ENCODE measurements at regions not wholly inside any gene's neighbourhood (a gene's known extent, or its start where the extent isn't known, plus 50 kb on each side); places are given as distances from the start of the nearest gene placed in this dataset.

GRCh38 chr11:127376301-127376700, 375.7 kb upstream of the KIRREL3 start:
- H3K27ac Mint-ChIP-seq = no peak overlapping the region

DNA sequence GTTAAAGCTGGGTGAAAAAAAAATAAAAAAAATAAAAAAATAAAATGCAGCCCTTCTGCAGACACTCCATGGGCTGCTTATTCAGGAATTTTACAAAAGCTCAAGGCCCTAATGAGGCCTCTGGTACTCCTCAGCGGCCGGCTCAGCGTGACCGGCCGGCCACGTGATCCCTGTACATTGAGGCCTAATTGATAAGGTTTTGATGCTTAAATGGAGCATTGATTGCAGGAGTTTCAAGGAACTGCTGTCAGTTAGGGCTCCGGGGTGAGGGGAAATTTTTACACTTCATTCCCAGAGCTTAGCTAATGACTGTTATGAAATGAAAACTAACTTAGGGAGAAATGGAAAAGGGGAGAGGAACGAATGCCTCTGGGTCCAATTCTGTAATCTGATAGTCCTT, 368.8 kb upstream of the KIRREL3 start:
- 90 to 96% methylated on average over 3 to 8 of the region's 8 CpGs for WGBS, 2 experiments (ENCODE audit: insufficient coverage in 1 of 2, insufficient read length in 1 of 2)

More at GRCh38 chr11:127376301-127376700, 375.7 kb upstream of the KIRREL3 start:
- no peak for TF ChIP-seq CTCF (conservative IDR thresholded peaks at IDR 0.05)
- Histone ChIP-seq H3K27ac (ENCODE audit: low read depth, low read length) (no peak overlapping the region), H3K9me3 (ENCODE audit: control insufficient read depth, low read length) (no peaks in the 10 kb centered on the region), H3K4me3 (ENCODE audit: low read length) (no peak overlapping the region), H3K27me3 (ENCODE audit: control insufficient read depth, insufficient read depth, low read length, poor library complexity, severe bottlenecking) (no peaks in the 10 kb centered on the region), H3K36me3 (ENCODE audit: control insufficient read depth, insufficient read depth, low read length) (no peaks in the 10 kb centered on the region), H3K9ac (ENCODE audit: extremely low read depth, low read length, poor library complexity, severe bottlenecking) (no peak overlapping the region), H3K4me1 (ENCODE audit: control insufficient read depth, insufficient read depth, low read length) (no peaks in the 10 kb centered on the region)
- DNase-seq = no peak
- Mint-ChIP-seq H3K4me3 (no peak overlapping the region), H3K9me3 (no peaks in the 10 kb centered on the region), H3K4me1 (no peaks in the 10 kb centered on the region), H3K36me3 (ENCODE audit: low read depth) (no peaks in the 10 kb centered on the region), H3K27me3 (ENCODE audit: insufficient read depth) (no peaks in the 10 kb centered on the region)
- WGBS, 2 experiments (ENCODE audit: insufficient coverage in 1 of 2, insufficient read length in 1 of 2) = 90% methylated on average over 2 of the region's 2 CpGs; no CpG with 5 or more reads in 1 of the 2 experiments

DNA sequence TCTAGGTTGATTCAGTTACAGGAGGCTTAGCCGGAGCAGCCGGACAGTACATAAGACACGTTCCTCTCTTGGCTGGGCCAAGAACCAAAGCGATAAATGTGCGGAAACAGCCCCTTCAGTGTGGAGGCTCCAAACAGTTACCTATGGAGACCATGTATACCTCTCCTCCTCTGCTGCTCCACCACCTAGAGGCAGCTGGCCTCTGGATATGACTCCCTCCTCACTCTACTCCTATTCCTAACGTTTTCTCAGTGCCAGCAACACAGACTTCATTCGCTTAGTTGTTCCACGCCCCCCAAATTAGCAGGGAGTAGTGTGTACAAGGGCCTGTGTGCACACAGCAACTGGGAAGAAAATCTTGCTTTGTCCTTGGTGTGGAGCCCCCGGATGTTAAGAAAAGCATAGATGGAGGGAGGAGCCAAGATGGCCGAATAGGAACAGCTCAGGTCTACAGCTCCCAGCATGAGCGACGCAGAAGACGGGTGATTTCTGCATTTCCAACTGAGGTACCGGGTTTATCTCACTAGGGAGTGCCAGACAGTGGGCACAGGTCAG, 362.3 kb upstream of the KIRREL3 start:
- Mint-ChIP-seq H3K27ac (peak overlapping the region; percentile 49), H3K4me1 (no peaks in the 10 kb centered on the region), H3K36me3 (ENCODE audit: low read depth) (peaks cover 2% of the 10 kb centered on the region), H3K27me3 (ENCODE audit: insufficient read depth) (no peaks in the 10 kb centered on the region), H3K4me3 (peak overlapping the region; percentile 40), H3K9me3 (peaks cover 11% of the 10 kb centered on the region)
- Histone ChIP-seq H3K4me1 (ENCODE audit: control insufficient read depth, insufficient read depth, low read length) (no peaks in the 10 kb centered on the region), H3K36me3 (ENCODE audit: control insufficient read depth, insufficient read depth, low read length) (no peaks in the 10 kb centered on the region), H3K9ac (ENCODE audit: extremely low read depth, low read length, poor library complexity, severe bottlenecking) (no peak overlapping the region), H3K4me3 (ENCODE audit: low read length) (peak overlapping the region; percentile 33), H3K9me3 (ENCODE audit: control insufficient read depth, low read length) (peaks cover 9% of the 10 kb centered on the region), H3K27ac (ENCODE audit: low read depth, low read length) (no peak overlapping the region), H3K27me3 (ENCODE audit: control insufficient read depth, insufficient read depth, low read length, poor library complexity, severe bottlenecking) (no peaks in the 10 kb centered on the region)
- no peak for TF ChIP-seq CTCF (conservative IDR thresholded peaks at IDR 0.05)
- WGBS, 2 experiments (ENCODE audit: insufficient coverage in 1 of 2, insufficient read length in 1 of 2) = 91 to 92% methylated on average over 8 to 14 of the region's 14 CpGs
- no peak for DNase-seq

More for the DNA sequence above, 368.8 kb upstream of the KIRREL3 start:
- H3K9ac ChIP-seq (ENCODE audit: extremely low read depth, low read length, poor library complexity, severe bottlenecking) = no peak overlapping the region
- Mint-ChIP-seq H3K27me3 (ENCODE audit: insufficient read depth) (no peaks in the 10 kb centered on the region), H3K9me3 (peaks cover 3% of the 10 kb centered on the region), H3K27ac (no peak overlapping the region), H3K36me3 (ENCODE audit: low read depth) (no peaks in the 10 kb centered on the region), H3K4me3 (no peak overlapping the region), H3K4me1 (no peaks in the 10 kb centered on the region)
- H3K27me3 ChIP-seq (ENCODE audit: control insufficient read depth, insufficient read depth, low read length, poor library complexity, severe bottlenecking) = no peaks in the 10 kb centered on the region
- no peaks in the 10 kb centered on the region for H3K4me1 ChIP-seq (ENCODE audit: control insufficient read depth, insufficient read depth, low read length)
- no peak overlapping the region for H3K4me3 ChIP-seq (ENCODE audit: low read length)
- no peak overlapping the region for H3K27ac ChIP-seq (ENCODE audit: low read depth, low read length)
- H3K36me3 ChIP-seq (ENCODE audit: control insufficient read depth, insufficient read depth, low read length) = no peaks in the 10 kb centered on the region
- H3K9me3 ChIP-seq (ENCODE audit: control insufficient read depth, low read length) = no peaks in the 10 kb centered on the region
- no peak for TF ChIP-seq CTCF (conservative IDR thresholded peaks at IDR 0.05)
- no peak for DNase-seq
